ENCODE measurements at regions not wholly inside any gene's neighbourhood (a gene's known extent, or its start where the extent isn't known, plus 50 kb on each side); places are given as distances from the start of the nearest gene placed in this dataset.

- no peak for TF ChIP-seq EZH2 (IDR thresholded peaks at IDR 0.05; ENCODE audit: insufficient read depth, poor library complexity, severe bottlenecking)
- TF ChIP-seq EZH2phosphoT487 (IDR thresholded peaks at IDR 0.05; ENCODE audit: insufficient read depth, low read depth): no peak
Observed at GRCh38 chr2:14547830-14548229, 84.7 kb upstream of the LRATD1 start.

All from GM23248 (cell line).